ENCODE measurements at regions not wholly inside any gene's neighbourhood (a gene's known extent, or its start where the extent isn't known, plus 50 kb on each side); places are given as distances from the start of the nearest gene placed in this dataset.

GRCh38 chr15:95629503-95630168 is 700.9 kb upstream of the NR2F2 start:
- TF ChIP-seq, protein P1, sequence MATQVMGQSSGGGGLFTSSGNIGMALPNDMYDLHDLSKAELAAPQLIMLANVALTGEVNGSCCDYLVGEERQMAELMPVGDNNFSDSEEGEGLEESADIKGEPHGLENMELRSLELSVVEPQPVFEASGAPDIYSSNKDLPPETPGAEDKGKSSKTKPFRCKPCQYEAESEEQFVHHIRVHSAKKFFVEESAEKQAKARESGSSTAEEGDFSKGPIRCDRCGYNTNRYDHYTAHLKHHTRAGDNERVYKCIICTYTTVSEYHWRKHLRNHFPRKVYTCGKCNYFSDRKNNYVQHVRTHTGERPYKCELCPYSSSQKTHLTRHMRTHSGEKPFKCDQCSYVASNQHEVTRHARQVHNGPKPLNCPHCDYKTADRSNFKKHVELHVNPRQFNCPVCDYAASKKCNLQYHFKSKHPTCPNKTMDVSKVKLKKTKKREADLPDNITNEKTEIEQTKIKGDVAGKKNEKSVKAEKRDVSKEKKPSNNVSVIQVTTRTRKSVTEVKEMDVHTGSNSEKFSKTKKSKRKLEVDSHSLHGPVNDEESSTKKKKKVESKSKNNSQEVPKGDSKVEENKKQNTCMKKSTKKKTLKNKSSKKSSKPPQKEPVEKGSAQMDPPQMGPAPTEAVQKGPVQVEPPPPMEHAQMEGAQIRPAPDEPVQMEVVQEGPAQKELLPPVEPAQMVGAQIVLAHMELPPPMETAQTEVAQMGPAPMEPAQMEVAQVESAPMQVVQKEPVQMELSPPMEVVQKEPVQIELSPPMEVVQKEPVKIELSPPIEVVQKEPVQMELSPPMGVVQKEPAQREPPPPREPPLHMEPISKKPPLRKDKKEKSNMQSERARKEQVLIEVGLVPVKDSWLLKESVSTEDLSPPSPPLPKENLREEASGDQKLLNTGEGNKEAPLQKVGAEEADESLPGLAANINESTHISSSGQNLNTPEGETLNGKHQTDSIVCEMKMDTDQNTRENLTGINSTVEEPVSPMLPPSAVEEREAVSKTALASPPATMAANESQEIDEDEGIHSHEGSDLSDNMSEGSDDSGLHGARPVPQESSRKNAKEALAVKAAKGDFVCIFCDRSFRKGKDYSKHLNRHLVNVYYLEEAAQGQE (IDR thresholded peaks at IDR 0.05; ENCODE audit: insufficient read depth in 1 of 2, low read depth in 2 of 2, low read length in 2 of 2): no peak
- no peak for TF ChIP-seq POLR2AphosphoS5 (IDR thresholded peaks at IDR 0.05; ENCODE audit: low read depth, low read length)

All from PFSK-1 (cell line).